Liver (tissue), 8 donors: ENCODE measurements at regions not wholly inside any gene's neighbourhood (a gene's known extent, or its start where the extent isn't known, plus 50 kb on each side); places are given as distances from the start of the nearest gene placed in this dataset.
"Not testable (repeated sequence)": the region's sequence is repeated elsewhere in the genome, so short reads cannot be mapped to it uniquely, and the experiment has no call there.

Experiments used
- DNase-seq: peaks from one replicate; pipeline ENCODE4 v3.0.0-alpha.2; 2017; ENCODE audit warnings: low spot score
- H3K27ac ChIP-seq, 2 donors: one replicate each; pipeline ENCODE4 v1.7.0; 2013; ENCODE audit warnings: inconsistent platforms in 2 of 2, low read length in 2 of 2, control low read depth in 1 of 2, low read depth in 1 of 2, mild to moderate bottlenecking in 1 of 2
- H3K27me3 ChIP-seq, 4 donors: one replicate each; pipeline versions ENCODE4 v1.6.1 to v1.7.0; 2013; ENCODE audit warnings: low read length in 3 of 4, inconsistent platforms in 1 of 4, mild to moderate bottlenecking in 1 of 4, moderate library complexity in 1 of 4; ENCODE audit not compliant: control insufficient read depth in 4 of 4, insufficient read depth in 4 of 4
- H3K36me3 ChIP-seq, 4 donors: one replicate each; pipeline versions ENCODE4 v1.6.1 to v1.7.0; 2013; ENCODE audit warnings: low read length in 3 of 4, mild to moderate bottlenecking in 3 of 4, low read depth in 1 of 4, moderate library complexity in 1 of 4; ENCODE audit not compliant: control insufficient read depth in 4 of 4, insufficient read depth in 3 of 4
- H3K4me1 ChIP-seq, 4 donors: one replicate each; pipeline versions ENCODE4 v1.6.1 to v1.7.0; 2013; ENCODE audit warnings: low read length in 3 of 4, mild to moderate bottlenecking in 3 of 4, moderate library complexity in 1 of 4; ENCODE audit not compliant: control insufficient read depth in 4 of 4, insufficient read depth in 4 of 4
- H3K4me3 ChIP-seq, 3 donors: one replicate each; pipeline versions ENCODE4 v1.6.1 to v1.7.0; 2013; ENCODE audit warnings: low read length in 3 of 3, control low read depth in 1 of 3, low read depth in 1 of 3, mild to moderate bottlenecking in 1 of 3
- H3K9ac ChIP-seq, 2 donors: one replicate each; pipeline ENCODE4 v1.7.0; 2013; ENCODE audit warnings: low read length in 2 of 2, mild to moderate bottlenecking in 2 of 2, moderate library complexity in 2 of 2, control low read depth in 1 of 2, low read depth in 1 of 2
- H3K9me3 ChIP-seq, 4 donors: one replicate each; pipeline versions ENCODE4 v1.6.1 to v1.7.0; 2013; ENCODE audit warnings: low read length in 3 of 4; ENCODE audit not compliant: control insufficient read depth in 4 of 4
- CTCF ChIP-seq: fragments of 150-350 bp; IDR thresholded peaks from 2 replicates; pipeline ENCODE4 v1.5.1; 2017; ENCODE audit warnings: improper control_type of control experiment, low read depth, low read length; ENCODE audit not compliant: missing input control
- EGR1 ChIP-seq, 2 donors: IDR thresholded peaks; 2 replicates each; pipeline ENCODE4 v1.6.1; 2016 to 2018; ENCODE audit warnings: antibody characterized with exemption in 2 of 2, low read depth in 2 of 2
- GABPA ChIP-seq, 2 donors: IDR thresholded peaks in 1 of 2; conservative IDR thresholded peaks in 1 of 2; 2 replicates each; pipeline ENCODE4 v1.6.1; 2016; ENCODE audit warnings: antibody characterized with exemption in 2 of 2, mild to moderate bottlenecking in 1 of 2, moderate library complexity in 1 of 2
- HNF4G ChIP-seq: IDR thresholded peaks from 2 replicates; pipeline ENCODE4 v1.6.1; 2016; ENCODE audit warnings: antibody characterized with exemption
- NR2F2 ChIP-seq: IDR thresholded peaks from 2 replicates; pipeline ENCODE4 v1.6.1; 2016; ENCODE audit warnings: antibody characterized with exemption
- RAD21 ChIP-seq, 2 donors: IDR thresholded peaks; 2 replicates each; pipeline ENCODE4 v1.6.1; 2016; ENCODE audit warnings: antibody characterized with exemption in 2 of 2, mild to moderate bottlenecking in 2 of 2
- REST ChIP-seq: IDR thresholded peaks from 2 replicates; pipeline ENCODE4 v1.6.1; 2016; ENCODE audit warnings: antibody characterized with exemption, mild to moderate bottlenecking
- TAF1 ChIP-seq: conservative IDR thresholded peaks from 2 replicates; pipeline ENCODE4 v1.6.1; 2016; ENCODE audit warnings: antibody characterized with exemption, mild to moderate bottlenecking
- ZBTB33 ChIP-seq: IDR thresholded peaks from 2 replicates; pipeline ENCODE4 v1.6.1; 2016; ENCODE audit warnings: antibody characterized with exemption
- WGBS: extraction: QIAGEN DNeasy Blood & Tissue Kit; methylation state at CpG from one replicate; pipeline ENCODE4 v1.1.7; 2013; 5-methylcytosine and 5-hydroxymethylcytosine counted together
- TF ChIP-seq, protein P1 (sequence below): IDR thresholded peaks from 2 replicates; pipeline ENCODE4 v1.6.1; 2016; ENCODE audit warnings: antibody characterized with exemption
- donor health status: healthy.
- donor health status: healthy.
- donor health status: healthy.
- donor health status: healthy.
- donor health status: healthy.

GRCh38 chr6:163732479-163732878, 318.0 kb downstream of the QKI start:
- 18% methylated on average over 3 of the region's 3 CpGs for WGBS
- no peak for DNase-seq
- H3K36me3 ChIP-seq = no peaks in the 10 kb centered on the region
- no peak overlapping the region for H3K27ac ChIP-seq
- no peak overlapping the region for H3K4me3 ChIP-seq
- no peaks in the 10 kb centered on the region for H3K9me3 ChIP-seq
- peaks cover 0 to 4% (median 2%) of the 10 kb centered on the region in 4 donors for H3K4me1 ChIP-seq
- H3K9ac ChIP-seq = no peak overlapping the region
- no peaks in the 10 kb centered on the region for H3K27me3 ChIP-seq
- TF ChIP-seq RAD21 (IDR thresholded peaks at IDR 0.05) (no peak), ZBTB33 (no peak)
- TF ChIP-seq, protein P1, sequence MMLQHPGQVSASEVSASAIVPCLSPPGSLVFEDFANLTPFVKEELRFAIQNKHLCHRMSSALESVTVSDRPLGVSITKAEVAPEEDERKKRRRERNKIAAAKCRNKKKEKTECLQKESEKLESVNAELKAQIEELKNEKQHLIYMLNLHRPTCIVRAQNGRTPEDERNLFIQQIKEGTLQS = no peak

- not testable (repeated sequence) for H3K36me3 ChIP-seq, H3K9ac ChIP-seq, DNase-seq, H3K27me3 ChIP-seq, H3K27ac ChIP-seq, H3K4me1 ChIP-seq, H3K4me3 ChIP-seq, H3K9me3 ChIP-seq
- WGBS = 98% methylated on average over 9 of the region's 9 CpGs
Observed at GRCh38 chr6:163732014-163732351, 317.5 kb downstream of the QKI start.

DNA sequence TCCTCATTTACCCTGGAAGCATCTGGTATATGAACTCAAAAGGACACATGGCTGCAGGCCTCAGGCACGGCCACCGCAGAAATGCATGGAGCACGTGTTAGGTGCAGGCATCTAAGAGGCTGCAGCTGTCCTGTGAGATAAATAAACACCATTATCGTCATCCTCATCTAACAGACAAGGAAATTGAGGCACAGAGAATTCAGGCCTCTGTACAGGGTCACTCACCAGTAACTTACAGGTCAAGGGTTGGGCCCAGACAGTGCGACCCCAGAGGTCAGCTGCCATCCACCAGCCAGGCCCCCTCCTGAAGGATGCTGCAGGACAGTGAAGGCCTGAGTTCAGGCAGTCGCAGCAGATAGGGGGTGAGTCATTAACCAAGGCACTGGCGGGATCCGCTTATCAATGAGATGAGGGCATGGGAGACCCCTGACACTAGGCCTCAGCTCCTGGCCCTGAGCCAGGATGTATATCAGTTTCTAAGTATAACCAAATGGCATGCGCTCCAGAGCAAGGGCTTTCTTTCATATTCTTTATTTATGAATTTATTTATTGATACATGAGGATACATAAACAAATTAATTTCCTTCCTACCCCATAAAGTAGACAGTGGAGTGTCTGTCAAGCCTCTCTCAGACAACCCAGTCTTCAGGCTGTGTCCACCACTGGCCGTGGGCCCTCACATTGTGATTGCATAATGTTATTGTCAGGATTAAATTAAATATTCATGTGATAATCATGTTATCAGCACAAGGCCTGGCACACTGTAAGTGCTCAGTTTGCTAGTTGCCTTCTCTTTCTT, 316.9 kb downstream of the QKI start:
- Histone ChIP-seq H3K4me1 (peaks cover 0 to 4% (median 2%) of the 10 kb centered on the region in 4 donors), H3K9ac (no peak overlapping the region), H3K36me3 (no peaks in the 10 kb centered on the region), H3K27me3 (no peaks in the 10 kb centered on the region), H3K27ac (no peak overlapping the region), H3K4me3 (no peak overlapping the region), H3K9me3 (no peaks in the 10 kb centered on the region)
- DNase-seq = peak; percentile 64
- TF ChIP-seq REST (no peak), RAD21 (IDR thresholded peaks at IDR 0.05) (no peak), ZBTB33 (no peak), NR2F2 (no peak), HNF4G (no peak), TAF1 (no peak), CTCF (no peak), EGR1 (IDR thresholded peaks at IDR 0.05; ENCODE audit: low read depth in 2 of 2) (no peak), GABPA (IDR thresholded peaks at IDR 0.05 in 1 of 2, conservative IDR thresholded peaks at IDR 0.05 in 1 of 2) (no peak)
- TF ChIP-seq, protein P1 = no peak
- WGBS = 94% methylated on average over 10 of the region's 10 CpGs
